Fibroblast of pulmonary artery (primary cell): ENCODE measurements at regions not wholly inside any gene's neighbourhood (a gene's known extent, or its start where the extent isn't known, plus 50 kb on each side); places are given as distances from the start of the nearest gene placed in this dataset.

ENCODE experiments used
- DNase-seq: peaks from one replicate; pipeline ENCODE4 v3.0.0-alpha.2; 2010; ENCODE audit warnings: low read depth
- H3K4me3 ChIP-seq: replicated peaks from 2 replicates; pipeline ENCODE4 v1.5.1; 2011; ENCODE audit warnings: low read depth, mild to moderate bottlenecking, control low read depth, low read length, moderate library complexity
- CTCF ChIP-seq: IDR thresholded peaks from 2 replicates; pipeline ENCODE4 v1.5.1; 2011; ENCODE audit warnings: mild to moderate bottlenecking, control low read depth, low read length, inconsistent platforms; ENCODE audit errors: missing control alignments

- no peak for TF ChIP-seq CTCF
- no peak overlapping the region for H3K4me3 ChIP-seq
- DNase-seq, result no peak
Observed at GRCh38 chr12:93115646-93116045, 186.6 kb upstream of the EEA1 start.

- TF ChIP-seq CTCF, result no peak
- DNase-seq, result no peak
- H3K4me3 ChIP-seq, result no peak overlapping the region
Observed at GRCh38 chr12:93116632-93117031, 187.5 kb upstream of the EEA1 start.

- no peak overlapping the region for H3K4me3 ChIP-seq
- DNase-seq, result peak; percentile 61
- no peak for TF ChIP-seq CTCF
Observed at GRCh38 chr12:93121729-93122488, 192.8 kb upstream of the EEA1 start.

- no peak overlapping the region for H3K4me3 ChIP-seq
- TF ChIP-seq CTCF, result no peak
- DNase-seq, result no peak
Observed at GRCh38 chr12:93122569-93123091, 193.5 kb upstream of the EEA1 start.

GRCh38 chr12:93125126-93125525 lies 196.0 kb upstream of the EEA1 start:
- no peak overlapping the region for H3K4me3 ChIP-seq
- no peak for TF ChIP-seq CTCF
- DNase-seq, result no peak

- DNase-seq, result no peak
- no peak overlapping the region for H3K4me3 ChIP-seq
- TF ChIP-seq CTCF, result no peak
Observed at GRCh38 chr12:93126069-93126474, 197.0 kb upstream of the EEA1 start.

GRCh38 chr12:93127107-93127560 lies 198.0 kb upstream of the EEA1 start:
- DNase-seq, result no peak
- H3K4me3 ChIP-seq, result no peak overlapping the region
- no peak for TF ChIP-seq CTCF
